ENCODE measurements at regions not wholly inside any gene's neighbourhood (a gene's known extent, or its start where the extent isn't known, plus 50 kb on each side); places are given as distances from the start of the nearest gene placed in this dataset.

DNA sequence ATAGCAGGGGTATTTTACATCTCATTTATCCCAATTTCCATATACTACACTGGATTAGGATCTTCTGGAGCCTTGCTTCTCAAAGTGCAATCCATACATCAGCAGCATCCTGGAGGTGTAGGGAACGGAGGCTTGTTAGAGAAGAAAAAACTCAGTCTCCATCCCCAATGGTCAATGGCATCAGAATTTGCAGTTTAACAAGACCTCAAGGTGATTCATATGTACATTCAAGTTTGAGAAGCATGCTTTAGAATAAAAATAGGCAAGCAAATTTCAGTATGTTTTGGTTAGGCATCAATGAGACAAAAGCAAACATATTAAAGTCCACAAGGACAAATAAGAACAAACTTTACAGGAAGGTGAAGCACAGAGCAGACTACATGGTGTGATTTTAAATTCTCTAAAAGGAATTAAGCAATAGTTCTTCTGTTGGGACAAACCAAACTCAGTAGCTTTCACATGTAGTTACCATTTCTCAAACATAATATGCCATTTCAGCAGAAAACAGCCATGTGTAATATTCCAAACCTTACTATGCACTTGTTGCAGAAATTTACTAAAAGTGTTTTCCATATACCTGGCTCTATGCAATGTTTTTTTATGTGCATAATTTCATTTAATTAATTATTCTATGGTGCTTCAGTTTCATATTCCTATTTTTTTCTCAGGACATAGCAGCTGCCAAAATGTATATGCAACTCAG is 360.3 kb upstream of the NECTIN3 start:
- no peak for DNase-seq (ENCODE audit: low spot score in 2 of 2, unreplicated experiment in 2 of 2)
- H3K36me3 Mint-ChIP-seq: peaks cover 7% of the 10 kb centered on the region
- TF ChIP-seq, protein P1, sequence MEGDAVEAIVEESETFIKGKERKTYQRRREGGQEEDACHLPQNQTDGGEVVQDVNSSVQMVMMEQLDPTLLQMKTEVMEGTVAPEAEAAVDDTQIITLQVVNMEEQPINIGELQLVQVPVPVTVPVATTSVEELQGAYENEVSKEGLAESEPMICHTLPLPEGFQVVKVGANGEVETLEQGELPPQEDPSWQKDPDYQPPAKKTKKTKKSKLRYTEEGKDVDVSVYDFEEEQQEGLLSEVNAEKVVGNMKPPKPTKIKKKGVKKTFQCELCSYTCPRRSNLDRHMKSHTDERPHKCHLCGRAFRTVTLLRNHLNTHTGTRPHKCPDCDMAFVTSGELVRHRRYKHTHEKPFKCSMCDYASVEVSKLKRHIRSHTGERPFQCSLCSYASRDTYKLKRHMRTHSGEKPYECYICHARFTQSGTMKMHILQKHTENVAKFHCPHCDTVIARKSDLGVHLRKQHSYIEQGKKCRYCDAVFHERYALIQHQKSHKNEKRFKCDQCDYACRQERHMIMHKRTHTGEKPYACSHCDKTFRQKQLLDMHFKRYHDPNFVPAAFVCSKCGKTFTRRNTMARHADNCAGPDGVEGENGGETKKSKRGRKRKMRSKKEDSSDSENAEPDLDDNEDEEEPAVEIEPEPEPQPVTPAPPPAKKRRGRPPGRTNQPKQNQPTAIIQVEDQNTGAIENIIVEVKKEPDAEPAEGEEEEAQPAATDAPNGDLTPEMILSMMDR (IDR thresholded peaks at IDR 0.05; ENCODE audit: unreplicated experiment): no peak

DNA sequence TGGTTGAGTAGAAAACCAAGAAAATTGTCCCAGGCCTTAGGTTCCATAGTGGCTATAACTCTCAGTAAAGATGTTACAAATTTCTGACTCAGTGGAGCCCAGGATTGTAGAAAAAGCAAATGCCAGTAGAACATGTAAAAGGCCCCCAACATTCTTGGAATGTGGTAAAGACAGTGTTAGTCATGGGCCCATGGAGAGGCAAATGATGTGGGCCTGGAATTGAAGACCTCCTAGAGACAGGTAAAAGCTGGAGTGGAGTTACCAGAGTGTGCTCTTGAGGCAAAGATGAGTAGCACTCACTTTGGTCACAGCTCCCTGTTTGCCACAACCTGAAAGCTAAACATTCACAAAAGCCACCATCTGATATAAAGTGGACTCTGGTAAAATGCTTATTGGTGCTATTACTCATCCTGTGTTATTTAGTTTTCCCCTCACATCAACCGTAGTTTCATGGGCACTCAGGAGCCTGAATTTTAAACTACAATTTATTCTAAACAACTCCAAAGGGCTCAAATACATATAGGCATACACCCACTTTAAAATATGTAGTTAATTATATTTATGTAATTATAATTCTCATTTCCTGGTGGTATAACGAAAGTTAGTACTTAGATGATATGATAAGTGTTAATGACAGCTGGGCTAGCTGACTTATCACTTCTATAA is 359.6 kb upstream of the NECTIN3 start:
- no peak overlapping the region for H3K27ac Mint-ChIP-seq
- peaks cover 5% of the 10 kb centered on the region for H3K36me3 Mint-ChIP-seq
- H3K27me3 Mint-ChIP-seq (ENCODE audit: low read depth): no peaks in the 10 kb centered on the region
- peaks cover 13% of the 10 kb centered on the region for H3K9me3 Mint-ChIP-seq
- TF ChIP-seq, protein P1 (IDR thresholded peaks at IDR 0.05; ENCODE audit: unreplicated experiment): no peak
- no peak for DNase-seq (ENCODE audit: low spot score in 2 of 2, unreplicated experiment in 2 of 2)
- H3K4me1 Mint-ChIP-seq: peaks cover 11% of the 10 kb centered on the region
- no peak overlapping the region for H3K4me3 Mint-ChIP-seq

More for the DNA sequence above, 360.3 kb upstream of the NECTIN3 start:
- H3K9me3 Mint-ChIP-seq: peaks cover 20% of the 10 kb centered on the region
- H3K4me1 Mint-ChIP-seq: peaks cover 11% of the 10 kb centered on the region
- no peak overlapping the region for H3K27ac Mint-ChIP-seq
- H3K27me3 Mint-ChIP-seq (ENCODE audit: low read depth): no peaks in the 10 kb centered on the region
- no peak overlapping the region for H3K4me3 Mint-ChIP-seq

DNA sequence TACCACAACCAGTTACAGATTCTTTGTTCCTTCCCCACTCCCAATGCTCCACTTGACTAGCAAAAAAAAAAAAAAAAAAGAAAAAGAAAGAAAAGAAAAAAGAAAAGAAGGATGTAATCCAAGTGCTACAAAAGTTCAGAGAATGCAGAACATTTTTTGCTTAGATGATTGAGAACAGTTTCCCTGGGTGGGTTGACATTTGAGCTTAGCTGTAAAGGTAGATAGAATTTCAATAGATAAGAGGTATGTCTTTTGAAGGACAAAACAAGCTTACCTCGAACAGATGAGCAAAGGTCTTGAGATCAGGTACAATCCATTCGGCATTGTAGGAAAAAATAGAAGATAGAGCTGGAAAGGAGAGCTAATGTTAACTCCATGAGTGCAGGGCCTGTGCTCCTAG is 344.6 kb upstream of the NECTIN3 start:
- Mint-ChIP-seq H3K9me3 (no peaks in the 10 kb centered on the region), H3K4me1 (peaks cover 7% of the 10 kb centered on the region), H3K4me3 (no peak overlapping the region), H3K36me3 (no peaks in the 10 kb centered on the region), H3K27me3 (ENCODE audit: low read depth) (no peaks in the 10 kb centered on the region), H3K27ac (no peak overlapping the region)
- TF ChIP-seq, protein P1 (IDR thresholded peaks at IDR 0.05; ENCODE audit: unreplicated experiment): no peak
- DNase-seq (ENCODE audit: low spot score in 2 of 2, unreplicated experiment in 2 of 2): no peak

DNA sequence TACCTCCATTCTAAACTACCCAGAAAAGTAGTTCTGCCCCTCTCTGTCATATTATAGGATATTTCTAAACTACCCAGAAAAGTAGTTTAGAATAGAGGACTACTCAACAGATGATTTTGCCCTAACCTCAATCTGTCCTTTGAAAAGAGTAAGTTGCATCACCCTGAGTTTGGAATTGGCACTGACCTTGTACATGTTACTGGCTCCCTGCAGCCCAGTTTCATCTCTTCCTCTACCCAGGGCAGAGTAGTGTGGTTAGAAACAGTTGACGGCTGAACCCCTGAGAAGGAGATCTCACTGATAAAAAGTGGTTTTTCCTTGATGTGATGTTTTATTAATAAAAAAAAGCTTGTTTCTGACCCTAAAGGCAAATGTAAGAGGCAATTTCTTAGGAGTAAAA is 340.5 kb upstream of the NECTIN3 start:
- Mint-ChIP-seq H3K27ac (no peak overlapping the region), H3K9me3 (no peaks in the 10 kb centered on the region), H3K4me3 (no peak overlapping the region), H3K27me3 (ENCODE audit: low read depth) (no peaks in the 10 kb centered on the region), H3K36me3 (no peaks in the 10 kb centered on the region), H3K4me1 (peaks cover 7% of the 10 kb centered on the region)
- no peak for DNase-seq (ENCODE audit: low spot score in 2 of 2, unreplicated experiment in 2 of 2)
- TF ChIP-seq, protein P1 (IDR thresholded peaks at IDR 0.05; ENCODE audit: unreplicated experiment): no peak

DNA sequence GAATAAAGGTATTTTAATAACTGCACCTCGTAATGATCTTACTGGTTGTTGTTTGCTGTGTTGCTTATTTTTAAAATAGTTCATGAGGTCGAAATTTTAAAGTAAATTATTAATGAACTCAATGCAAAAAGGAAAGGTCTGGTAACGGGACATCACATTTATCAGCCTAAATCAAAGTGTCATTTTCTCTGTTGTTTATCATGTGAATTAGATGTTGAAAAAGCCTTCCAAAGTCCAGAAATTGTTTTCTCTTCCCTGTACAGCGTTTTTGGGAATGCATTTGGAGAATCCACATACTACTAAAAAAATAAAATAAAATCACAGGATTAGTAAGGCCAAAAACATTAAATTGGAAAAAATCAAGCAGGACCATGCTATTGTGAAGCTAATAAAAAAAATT is 339.2 kb upstream of the NECTIN3 start:
- Mint-ChIP-seq H3K4me3 (no peak overlapping the region), H3K4me1 (no peaks in the 10 kb centered on the region), H3K36me3 (no peaks in the 10 kb centered on the region), H3K27ac (no peak overlapping the region), H3K27me3 (ENCODE audit: low read depth) (no peaks in the 10 kb centered on the region), H3K9me3 (no peaks in the 10 kb centered on the region)
- DNase-seq (ENCODE audit: low spot score in 2 of 2, unreplicated experiment in 2 of 2): no peak
- TF ChIP-seq, protein P1 (IDR thresholded peaks at IDR 0.05; ENCODE audit: unreplicated experiment): no peak
